ENCODE measurements at regions not wholly inside any gene's neighbourhood (a gene's known extent, or its start where the extent isn't known, plus 50 kb on each side); places are given as distances from the start of the nearest gene placed in this dataset.

- TF ChIP-seq, protein P1, sequence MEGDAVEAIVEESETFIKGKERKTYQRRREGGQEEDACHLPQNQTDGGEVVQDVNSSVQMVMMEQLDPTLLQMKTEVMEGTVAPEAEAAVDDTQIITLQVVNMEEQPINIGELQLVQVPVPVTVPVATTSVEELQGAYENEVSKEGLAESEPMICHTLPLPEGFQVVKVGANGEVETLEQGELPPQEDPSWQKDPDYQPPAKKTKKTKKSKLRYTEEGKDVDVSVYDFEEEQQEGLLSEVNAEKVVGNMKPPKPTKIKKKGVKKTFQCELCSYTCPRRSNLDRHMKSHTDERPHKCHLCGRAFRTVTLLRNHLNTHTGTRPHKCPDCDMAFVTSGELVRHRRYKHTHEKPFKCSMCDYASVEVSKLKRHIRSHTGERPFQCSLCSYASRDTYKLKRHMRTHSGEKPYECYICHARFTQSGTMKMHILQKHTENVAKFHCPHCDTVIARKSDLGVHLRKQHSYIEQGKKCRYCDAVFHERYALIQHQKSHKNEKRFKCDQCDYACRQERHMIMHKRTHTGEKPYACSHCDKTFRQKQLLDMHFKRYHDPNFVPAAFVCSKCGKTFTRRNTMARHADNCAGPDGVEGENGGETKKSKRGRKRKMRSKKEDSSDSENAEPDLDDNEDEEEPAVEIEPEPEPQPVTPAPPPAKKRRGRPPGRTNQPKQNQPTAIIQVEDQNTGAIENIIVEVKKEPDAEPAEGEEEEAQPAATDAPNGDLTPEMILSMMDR (conservative IDR thresholded peaks at IDR 0.05), result no peak
- no peak for TF ChIP-seq EZH2 (IDR thresholded peaks at IDR 0.05; ENCODE audit: low read depth)
These were observed 88.2 kb upstream of the ARMC3 start for GRCh38 chr10:22839639-22840038.

Data from PC-9 (cell line).